ENCODE measurements at regions not wholly inside any gene's neighbourhood (a gene's known extent, or its start where the extent isn't known, plus 50 kb on each side); places are given as distances from the start of the nearest gene placed in this dataset.

DNA sequence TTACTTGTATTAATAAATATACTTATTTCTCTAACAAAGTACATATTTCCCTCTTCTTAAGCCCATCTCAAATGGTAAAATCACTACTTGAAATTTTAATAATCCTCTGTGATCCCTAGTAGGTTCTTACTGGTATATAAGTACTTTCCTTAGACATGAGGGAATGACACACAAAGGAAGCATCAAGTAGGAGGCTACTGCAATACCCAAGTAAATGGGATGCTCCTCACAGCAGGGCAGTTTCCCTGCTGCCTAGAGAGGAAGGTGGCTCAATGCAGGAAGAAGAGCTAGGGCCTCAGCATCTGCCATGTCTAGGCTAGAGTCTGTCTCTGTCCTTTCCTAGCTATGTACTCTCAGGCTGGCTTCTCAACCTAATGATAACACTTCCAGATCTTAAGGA, 122.1 kb upstream of the DIPK2B start:
- Mint-ChIP-seq H3K36me3 (ENCODE audit: low read depth) (no peaks in the 10 kb centered on the region), H3K27me3 (ENCODE audit: insufficient read depth) (no peaks in the 10 kb centered on the region), H3K4me1 (ENCODE audit: low read depth) (no peaks in the 10 kb centered on the region), H3K4me3 (no peak overlapping the region), H3K9me3 (no peaks in the 10 kb centered on the region), H3K27ac (no peak overlapping the region)
- DNase-seq (ENCODE audit: low spot score), result no peak
- intact Hi-C loops (cut with micrococcal nuclease), result loop anchor here (2.0 to 5.0 kb wide), 3 partner anchors 434 to 1086 kb away; no protein-coding TSS in a partner anchor

DNA sequence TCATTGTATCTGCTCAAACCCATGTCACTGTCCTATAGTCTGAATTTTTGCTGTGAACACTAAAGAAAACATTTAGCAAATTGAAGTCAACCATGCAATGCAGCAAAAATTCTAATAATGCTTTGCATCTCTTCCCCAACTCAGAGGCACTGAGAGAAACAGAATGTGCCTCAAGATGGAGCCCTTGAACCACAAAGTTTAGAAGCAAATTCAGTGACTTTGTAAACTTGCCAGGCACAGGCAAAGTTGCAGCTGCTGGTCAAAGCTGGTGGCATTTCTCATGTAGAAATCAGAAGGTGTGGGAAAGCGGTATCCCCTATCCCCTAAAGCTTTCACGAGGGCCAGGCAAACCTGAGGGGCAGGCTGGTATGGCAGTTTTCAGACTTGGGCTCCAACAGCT, 121.7 kb upstream of the DIPK2B start:
- peaks cover under 1% of the 10 kb centered on the region for H3K27me3 Mint-ChIP-seq (ENCODE audit: insufficient read depth)
- no peaks in the 10 kb centered on the region for H3K9me3 Mint-ChIP-seq
- no peak overlapping the region for H3K27ac Mint-ChIP-seq
- no peaks in the 10 kb centered on the region for H3K4me1 Mint-ChIP-seq (ENCODE audit: low read depth)
- no peak overlapping the region for H3K4me3 Mint-ChIP-seq
- intact Hi-C loops (cut with micrococcal nuclease), result loop anchor here (2.0 to 5.0 kb wide), 3 partner anchors 435 to 1086 kb away; no protein-coding TSS in a partner anchor
- H3K36me3 Mint-ChIP-seq (ENCODE audit: low read depth), result no peaks in the 10 kb centered on the region
- DNase-seq (ENCODE audit: low spot score), result no peak

DNA sequence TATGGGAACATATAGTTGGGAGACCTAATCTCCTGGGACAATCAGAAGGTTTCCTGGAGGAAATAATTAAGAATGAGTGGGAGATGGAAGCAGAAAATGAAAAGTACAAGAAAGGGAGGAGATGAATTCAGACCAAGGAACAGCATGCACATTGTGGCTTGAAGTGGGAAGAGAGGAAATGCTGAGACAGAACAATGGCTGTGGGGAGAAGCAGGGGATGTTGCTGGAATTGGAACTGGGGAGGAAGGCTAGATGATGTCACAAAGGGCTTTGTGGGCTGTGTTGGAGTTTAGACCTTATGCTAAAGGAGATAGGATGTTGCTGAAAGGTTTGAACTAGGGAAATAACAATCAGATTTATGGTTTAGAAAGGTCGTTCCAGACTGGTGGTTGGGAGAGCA, 119.5 kb upstream of the DIPK2B start:
- no peak overlapping the region for H3K27ac Mint-ChIP-seq
- no peak for DNase-seq (ENCODE audit: low spot score)

DNA sequence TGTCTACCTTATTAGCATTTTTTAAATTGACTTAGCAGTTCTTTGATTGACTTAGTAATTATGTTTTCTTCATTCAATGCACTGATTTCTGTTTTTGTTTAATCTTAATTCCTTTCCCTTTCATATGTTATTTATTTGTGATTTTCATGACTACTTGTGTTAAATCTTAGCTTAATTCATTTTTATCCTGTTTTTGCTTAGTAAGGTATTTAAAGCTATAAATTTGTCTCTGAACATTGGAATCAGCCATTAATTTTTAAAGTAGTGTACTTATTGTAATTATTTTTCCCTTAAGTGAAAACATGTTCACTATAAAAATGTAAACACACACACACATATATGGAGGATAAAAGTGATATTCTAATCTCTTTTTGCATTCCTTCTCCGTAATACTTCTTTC, 109.1 kb upstream of the DIPK2B start:
- Mint-ChIP-seq H3K27ac (no peak overlapping the region), H3K4me1 (ENCODE audit: low read depth) (no peaks in the 10 kb centered on the region), H3K36me3 (ENCODE audit: low read depth) (no peaks in the 10 kb centered on the region), H3K27me3 (ENCODE audit: insufficient read depth) (no peaks in the 10 kb centered on the region), H3K9me3 (no peaks in the 10 kb centered on the region), H3K4me3 (no peak overlapping the region)
- intact Hi-C loops (cut with micrococcal nuclease), result no loop called here
- no peak for DNase-seq (ENCODE audit: low spot score)

More for the DNA sequence above, 119.5 kb upstream of the DIPK2B start:
- H3K27me3 Mint-ChIP-seq (ENCODE audit: insufficient read depth), result peaks cover 4% of the 10 kb centered on the region
- intact Hi-C loops (cut with micrococcal nuclease), result loop anchor here (5.0 kb wide), 2 partner anchors 437 to 1057 kb away; no protein-coding TSS in a partner anchor
- no peaks in the 10 kb centered on the region for H3K36me3 Mint-ChIP-seq (ENCODE audit: low read depth)
- H3K4me1 Mint-ChIP-seq (ENCODE audit: low read depth), result no peaks in the 10 kb centered on the region
- H3K4me3 Mint-ChIP-seq, result no peak overlapping the region
- H3K9me3 Mint-ChIP-seq, result no peaks in the 10 kb centered on the region

DNA sequence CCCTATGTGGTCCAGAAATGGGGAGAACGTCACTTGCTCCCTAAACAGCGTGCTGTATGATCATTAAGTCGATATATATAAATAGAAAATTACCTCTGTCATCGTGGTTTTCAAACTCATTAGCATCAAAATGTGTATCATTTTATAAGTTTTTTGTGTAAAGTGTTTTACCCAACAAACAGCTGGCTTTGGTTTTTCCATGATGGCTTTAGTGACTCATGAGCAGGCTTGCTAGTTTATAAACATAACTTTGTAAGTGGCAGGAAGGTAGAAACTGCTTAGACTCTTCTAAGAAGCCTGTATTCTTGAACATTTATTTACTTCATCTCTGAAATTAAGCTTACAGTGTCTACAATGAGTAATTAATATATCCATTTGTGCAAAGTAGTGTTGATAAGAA, 108.4 kb upstream of the DIPK2B start:
- DNase-seq (ENCODE audit: low spot score), result no peak
- Mint-ChIP-seq H3K27me3 (ENCODE audit: insufficient read depth) (no peaks in the 10 kb centered on the region), H3K9me3 (no peaks in the 10 kb centered on the region), H3K36me3 (ENCODE audit: low read depth) (no peaks in the 10 kb centered on the region), H3K4me1 (ENCODE audit: low read depth) (no peaks in the 10 kb centered on the region), H3K27ac (no peak overlapping the region), H3K4me3 (no peak overlapping the region)
- intact Hi-C loops (cut with micrococcal nuclease), result no loop called here

DNA sequence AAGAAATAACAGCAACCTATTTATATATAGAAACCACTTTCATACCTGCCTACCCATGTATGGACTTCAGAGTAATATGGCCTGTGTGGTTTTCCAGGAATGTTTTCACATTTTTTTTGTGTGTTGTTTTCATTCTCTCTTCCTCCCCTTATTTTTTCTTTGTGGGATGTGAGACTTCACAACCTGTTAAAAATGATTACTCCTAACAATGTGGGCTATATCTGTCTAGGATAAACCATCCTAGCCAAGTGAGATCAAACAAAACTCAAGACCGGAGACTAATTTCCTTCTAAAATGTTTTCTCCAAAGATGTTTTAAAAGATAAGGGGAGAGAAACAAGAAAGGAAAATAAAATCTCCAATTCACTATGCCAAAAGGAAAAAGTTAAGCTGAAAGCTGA, 106.1 kb upstream of the DIPK2B start:
- H3K27me3 Mint-ChIP-seq (ENCODE audit: insufficient read depth), result no peaks in the 10 kb centered on the region
- H3K4me3 Mint-ChIP-seq, result no peak overlapping the region
- H3K9me3 Mint-ChIP-seq, result no peaks in the 10 kb centered on the region
- no peak overlapping the region for H3K27ac Mint-ChIP-seq
- H3K36me3 Mint-ChIP-seq (ENCODE audit: low read depth), result no peaks in the 10 kb centered on the region
- no peaks in the 10 kb centered on the region for H3K4me1 Mint-ChIP-seq (ENCODE audit: low read depth)
- intact Hi-C loops (cut with micrococcal nuclease), result no loop called here
- no peak for DNase-seq (ENCODE audit: low spot score)

DNA sequence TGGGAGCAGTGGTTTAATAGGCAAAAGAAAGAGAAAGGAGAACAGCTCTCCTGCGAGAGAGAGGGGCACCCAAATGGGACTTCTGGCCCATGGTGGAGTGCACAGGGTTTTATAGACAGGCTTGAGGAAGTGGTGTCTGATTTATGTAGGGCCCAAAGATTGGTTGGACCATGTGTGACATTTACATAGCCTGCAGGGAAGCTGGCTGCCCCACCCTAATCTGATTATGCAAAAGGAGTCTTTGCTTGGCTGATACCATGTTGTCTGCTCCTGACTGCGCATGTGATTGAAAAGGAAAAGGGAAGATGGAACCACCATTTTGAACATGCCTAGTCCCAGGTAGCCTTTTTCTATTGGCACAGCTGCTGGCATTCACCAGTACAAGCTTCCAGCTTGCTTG, 100.0 kb upstream of the DIPK2B start:
- no peaks in the 10 kb centered on the region for H3K4me1 Mint-ChIP-seq (ENCODE audit: low read depth)
- no peaks in the 10 kb centered on the region for H3K9me3 Mint-ChIP-seq
- no peak overlapping the region for H3K27ac Mint-ChIP-seq
- H3K4me3 Mint-ChIP-seq, result no peak overlapping the region
- no peak for DNase-seq (ENCODE audit: low spot score)
- H3K36me3 Mint-ChIP-seq (ENCODE audit: low read depth), result no peaks in the 10 kb centered on the region
- intact Hi-C loops (cut with micrococcal nuclease), result no loop called here
- H3K27me3 Mint-ChIP-seq (ENCODE audit: insufficient read depth), result no peaks in the 10 kb centered on the region

DNA sequence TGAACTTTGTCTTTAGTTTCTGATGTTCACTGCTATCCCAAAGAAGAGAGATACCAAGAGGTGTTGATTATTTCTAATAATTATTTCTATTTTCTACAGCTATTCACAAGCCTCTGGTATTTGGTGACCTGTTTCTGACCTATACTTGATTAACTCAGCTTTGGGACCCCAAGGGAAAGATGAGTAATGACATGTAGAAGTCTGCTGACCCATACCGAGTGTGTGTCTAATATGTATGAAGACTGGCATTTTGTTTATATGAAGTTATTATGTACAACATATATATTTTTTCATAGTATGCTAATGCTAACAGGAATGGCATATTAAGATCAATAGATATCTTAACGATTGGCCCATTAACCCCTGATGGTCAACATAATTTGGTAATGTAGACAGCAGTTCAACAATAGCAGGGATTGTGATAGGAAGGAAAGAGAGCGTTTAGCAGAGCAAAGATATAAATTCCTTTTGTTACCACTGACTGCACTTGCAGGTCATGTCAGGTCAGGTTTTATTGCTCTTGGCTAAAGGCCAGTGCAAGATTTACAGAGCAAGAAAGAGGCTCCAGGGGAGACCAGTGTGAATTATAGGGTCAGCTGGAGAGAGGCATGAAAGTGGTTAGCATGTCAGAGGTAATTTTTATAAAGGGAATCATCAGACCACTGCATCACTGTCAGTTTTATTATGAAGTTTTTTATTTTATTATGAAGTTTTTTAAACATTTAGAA, 94.7 kb upstream of the DIPK2B start:
- Mint-ChIP-seq H3K27me3 (ENCODE audit: insufficient read depth) (no peaks in the 10 kb centered on the region), H3K36me3 (ENCODE audit: low read depth) (no peaks in the 10 kb centered on the region), H3K27ac (no peak overlapping the region), H3K4me3 (no peak overlapping the region), H3K4me1 (ENCODE audit: low read depth) (no peaks in the 10 kb centered on the region), H3K9me3 (no peaks in the 10 kb centered on the region)
- intact Hi-C loops (cut with micrococcal nuclease), result no loop called here
- DNase-seq (ENCODE audit: low spot score), result no peak

DNA sequence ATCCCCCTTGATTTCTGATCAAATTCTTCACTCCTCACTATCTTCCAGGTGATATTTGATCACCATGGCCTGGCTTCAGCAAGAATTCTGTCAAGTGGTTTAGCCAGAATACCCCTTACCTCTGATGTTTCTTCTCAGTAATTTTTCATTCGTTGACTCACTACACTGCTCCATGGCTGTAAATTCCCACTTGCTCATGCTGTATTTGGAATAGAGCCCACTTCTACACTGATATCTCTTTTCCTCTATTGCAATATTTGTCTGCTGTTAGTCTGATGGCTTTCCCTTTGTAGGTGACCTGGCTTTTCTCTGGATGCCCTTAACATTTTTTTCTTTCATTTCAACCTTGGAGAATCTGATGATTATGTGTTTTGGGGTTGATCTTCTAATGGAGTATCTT, 73.9 kb upstream of the DIPK2B start:
- Mint-ChIP-seq H3K4me1 (ENCODE audit: low read depth) (no peaks in the 10 kb centered on the region), H3K4me3 (no peak overlapping the region), H3K27ac (no peak overlapping the region), H3K36me3 (ENCODE audit: low read depth) (no peaks in the 10 kb centered on the region), H3K9me3 (peaks cover 2% of the 10 kb centered on the region), H3K27me3 (ENCODE audit: insufficient read depth) (peaks cover 3% of the 10 kb centered on the region)
- DNase-seq (ENCODE audit: low spot score), result no peak
- intact Hi-C loops (cut with micrococcal nuclease), result no loop called here

DNA sequence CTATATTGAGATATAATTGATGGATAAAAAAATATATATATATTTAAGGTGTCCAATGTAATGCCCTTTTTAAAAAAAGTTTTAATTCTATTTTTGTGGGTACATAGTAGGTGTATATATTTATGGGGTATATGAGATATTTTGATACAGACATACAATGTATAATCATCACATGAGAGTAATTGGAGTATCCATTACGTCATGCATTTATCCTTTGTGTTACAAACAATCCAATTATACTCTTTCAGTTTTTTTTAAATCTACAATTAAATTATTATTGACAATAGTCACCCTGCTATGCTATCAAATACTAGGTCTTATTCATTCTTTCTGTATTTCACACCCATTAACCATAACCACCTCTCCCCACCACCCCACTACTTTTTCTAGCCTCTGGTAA, 66.3 kb upstream of the DIPK2B start:
- no peaks in the 10 kb centered on the region for H3K9me3 Mint-ChIP-seq
- DNase-seq (ENCODE audit: low spot score), result no peak
- no peaks in the 10 kb centered on the region for H3K27me3 Mint-ChIP-seq (ENCODE audit: insufficient read depth)
- no peaks in the 10 kb centered on the region for H3K4me1 Mint-ChIP-seq (ENCODE audit: low read depth)
- H3K4me3 Mint-ChIP-seq, result no peak overlapping the region
- H3K36me3 Mint-ChIP-seq (ENCODE audit: low read depth), result peaks cover 2% of the 10 kb centered on the region
- no peak overlapping the region for H3K27ac Mint-ChIP-seq
- intact Hi-C loops (cut with micrococcal nuclease), result no loop called here

DNA sequence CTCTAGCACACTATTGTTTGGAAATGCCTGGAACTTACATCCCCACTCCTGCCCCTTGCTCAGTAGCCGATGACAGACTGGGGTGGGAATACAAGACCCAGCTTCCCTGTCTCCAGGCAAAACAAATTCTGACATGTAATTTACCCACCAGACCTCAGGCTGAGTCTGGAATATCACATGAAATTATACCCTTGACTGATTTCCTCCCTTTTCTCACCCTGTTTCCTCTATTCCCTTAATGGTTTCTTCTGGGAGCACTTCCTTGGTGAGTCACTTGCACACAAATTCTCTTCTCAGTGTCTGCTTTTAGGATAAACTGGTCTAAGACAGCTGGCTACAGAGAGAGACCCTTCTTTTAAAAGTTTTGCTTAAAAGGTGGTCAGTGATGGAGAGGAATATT, 65.8 kb upstream of the DIPK2B start:
- DNase-seq (ENCODE audit: low spot score), result no peak
- no peaks in the 10 kb centered on the region for H3K27me3 Mint-ChIP-seq (ENCODE audit: insufficient read depth)
- no peak overlapping the region for H3K27ac Mint-ChIP-seq
- H3K9me3 Mint-ChIP-seq, result no peaks in the 10 kb centered on the region
- intact Hi-C loops (cut with micrococcal nuclease), result no loop called here
- H3K36me3 Mint-ChIP-seq (ENCODE audit: low read depth), result peaks cover 2% of the 10 kb centered on the region
- no peaks in the 10 kb centered on the region for H3K4me1 Mint-ChIP-seq (ENCODE audit: low read depth)
- H3K4me3 Mint-ChIP-seq, result no peak overlapping the region

DNA sequence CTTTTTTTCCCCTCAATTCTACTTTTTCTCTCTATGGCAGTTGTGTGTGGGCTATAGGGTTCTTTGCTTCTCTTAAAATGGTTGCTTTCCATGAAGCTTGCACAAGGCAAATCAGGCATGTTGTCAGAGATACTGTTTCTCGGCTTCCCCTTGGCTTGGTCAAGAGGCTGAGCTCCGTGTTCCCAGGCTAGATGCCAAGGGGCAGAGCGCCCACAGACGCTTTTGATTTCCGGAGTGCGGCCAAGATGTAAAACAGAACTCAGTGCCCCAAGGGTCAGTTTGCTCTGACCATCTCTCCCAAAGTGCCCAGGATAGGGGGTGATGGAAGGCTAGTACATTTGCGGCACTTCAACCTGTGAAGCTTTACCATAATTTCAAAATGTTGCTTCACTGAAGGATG, 64.2 kb upstream of the DIPK2B start:
- H3K27me3 Mint-ChIP-seq (ENCODE audit: insufficient read depth), result no peaks in the 10 kb centered on the region

DNA sequence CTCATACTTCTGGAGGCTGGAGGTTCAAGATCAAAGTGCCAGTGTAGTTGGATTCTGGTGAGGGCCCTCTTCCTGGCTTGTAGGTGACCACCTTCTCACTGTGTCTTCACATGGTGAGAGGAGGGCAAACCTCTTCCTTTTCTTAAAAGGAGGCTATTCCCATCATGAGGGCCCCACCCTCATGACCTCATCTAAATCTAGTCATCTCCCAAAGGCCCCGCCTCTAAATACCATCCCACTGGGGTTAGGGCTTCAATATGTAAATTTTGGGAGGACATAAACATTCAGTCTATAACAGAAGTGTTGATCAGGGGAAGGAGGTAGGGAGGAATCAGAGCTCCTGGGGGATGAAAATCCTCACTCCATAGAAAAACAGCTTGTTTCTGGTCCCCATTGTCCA, 60.8 kb upstream of the DIPK2B start:
- intact Hi-C loops (cut with micrococcal nuclease), result no loop called here
- Mint-ChIP-seq H3K27me3 (ENCODE audit: insufficient read depth) (no peaks in the 10 kb centered on the region), H3K27ac (no peak overlapping the region), H3K4me3 (no peak overlapping the region), H3K9me3 (peaks cover 2% of the 10 kb centered on the region), H3K36me3 (ENCODE audit: low read depth) (peaks cover 2% of the 10 kb centered on the region), H3K4me1 (ENCODE audit: low read depth) (no peaks in the 10 kb centered on the region)
- DNase-seq (ENCODE audit: low spot score), result no peak

More for the DNA sequence above, 64.2 kb upstream of the DIPK2B start:
- no peak overlapping the region for H3K27ac Mint-ChIP-seq
- H3K4me1 Mint-ChIP-seq (ENCODE audit: low read depth), result no peaks in the 10 kb centered on the region
- DNase-seq (ENCODE audit: low spot score), result no peak
- intact Hi-C loops (cut with micrococcal nuclease), result no loop called here
- H3K9me3 Mint-ChIP-seq, result no peaks in the 10 kb centered on the region
- H3K4me3 Mint-ChIP-seq, result no peak overlapping the region
- peaks cover 2% of the 10 kb centered on the region for H3K36me3 Mint-ChIP-seq (ENCODE audit: low read depth)

DNA sequence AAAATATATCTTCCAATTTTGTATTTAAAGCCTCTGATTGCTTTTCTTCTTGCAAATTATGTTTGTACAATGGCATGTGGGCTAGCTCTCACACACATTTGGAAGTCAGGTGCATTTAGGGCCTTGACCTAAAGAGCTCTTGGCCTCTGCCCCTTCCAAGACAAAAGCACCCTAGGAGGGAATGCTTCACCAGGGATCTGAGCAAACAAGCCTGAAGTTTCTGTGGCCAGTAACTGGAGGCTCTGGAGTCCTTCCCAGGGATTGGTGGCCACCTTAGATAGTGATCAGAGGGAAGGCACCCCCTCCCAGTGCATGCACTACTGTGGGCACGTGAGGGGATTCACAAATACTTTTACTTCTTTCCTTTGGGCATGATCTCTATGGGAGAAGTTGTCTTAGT, 60.3 kb upstream of the DIPK2B start:
- Mint-ChIP-seq H3K36me3 (ENCODE audit: low read depth) (peaks cover 2% of the 10 kb centered on the region), H3K9me3 (peaks cover 2% of the 10 kb centered on the region), H3K4me1 (ENCODE audit: low read depth) (no peaks in the 10 kb centered on the region), H3K4me3 (no peak overlapping the region), H3K27me3 (ENCODE audit: insufficient read depth) (peaks cover 1% of the 10 kb centered on the region), H3K27ac (no peak overlapping the region)
- no peak for DNase-seq (ENCODE audit: low spot score)
- intact Hi-C loops (cut with micrococcal nuclease), result no loop called here

All from activated T-helper 1 cell treated with anti-CD3 and anti-CD28 coated beads, Interleukin-12 subunit alpha, Interleukin-12 subunit beta, Interleukin-2, Interleukin-4 antibody, amounts not matched to agents 30 ng/mL and 10 ng/mL and 1 ng/mL, durations not matched to agents 14 hours and 24 hours and 36 hours (primary cell).